ENCODE measurements at regions not wholly inside any gene's neighbourhood (a gene's known extent, or its start where the extent isn't known, plus 50 kb on each side); places are given as distances from the start of the nearest gene placed in this dataset.
"Not testable (repeated sequence)": the region's sequence is repeated elsewhere in the genome, so short reads cannot be mapped to it uniquely, and the experiment has no call there.

DNA sequence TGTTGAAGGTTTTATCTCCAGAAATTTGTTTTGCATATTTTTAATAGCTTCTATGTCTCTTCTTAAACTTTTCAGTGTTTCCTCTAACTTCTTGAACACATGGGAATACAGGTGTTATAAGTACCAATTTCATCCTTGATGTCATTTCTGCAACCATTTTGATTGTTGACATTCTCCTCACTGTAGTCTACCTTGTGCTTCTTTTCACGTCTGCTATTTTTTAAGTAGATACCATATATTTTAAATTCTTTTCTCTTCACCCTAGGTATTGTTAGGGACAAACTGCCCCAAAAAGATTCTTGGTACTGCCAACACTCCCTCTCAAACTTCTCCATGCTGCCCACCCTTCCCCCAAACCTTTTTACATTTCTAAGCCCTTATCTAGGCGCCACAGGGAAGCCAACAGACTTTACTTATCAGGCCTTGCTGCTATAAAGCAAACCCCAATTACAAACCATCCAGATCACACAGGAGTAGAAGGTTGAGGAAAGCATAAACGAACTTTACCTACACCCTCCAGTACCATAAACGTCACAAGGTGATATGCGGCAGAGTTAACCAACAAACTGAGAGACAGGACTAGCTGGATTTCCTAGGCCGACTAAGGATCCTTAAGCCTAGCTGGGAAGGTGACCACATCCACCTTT lies 1165.3 kb downstream of the TAF11L14 start:
- H3K4me1 Mint-ChIP-seq (ENCODE audit: low read depth, unreplicated experiment): no peaks in the 10 kb centered on the region
- BruUV-seq (replicated peaks): no TSS peak
- CTCF ChIA-PET: no interaction called here

DNA sequence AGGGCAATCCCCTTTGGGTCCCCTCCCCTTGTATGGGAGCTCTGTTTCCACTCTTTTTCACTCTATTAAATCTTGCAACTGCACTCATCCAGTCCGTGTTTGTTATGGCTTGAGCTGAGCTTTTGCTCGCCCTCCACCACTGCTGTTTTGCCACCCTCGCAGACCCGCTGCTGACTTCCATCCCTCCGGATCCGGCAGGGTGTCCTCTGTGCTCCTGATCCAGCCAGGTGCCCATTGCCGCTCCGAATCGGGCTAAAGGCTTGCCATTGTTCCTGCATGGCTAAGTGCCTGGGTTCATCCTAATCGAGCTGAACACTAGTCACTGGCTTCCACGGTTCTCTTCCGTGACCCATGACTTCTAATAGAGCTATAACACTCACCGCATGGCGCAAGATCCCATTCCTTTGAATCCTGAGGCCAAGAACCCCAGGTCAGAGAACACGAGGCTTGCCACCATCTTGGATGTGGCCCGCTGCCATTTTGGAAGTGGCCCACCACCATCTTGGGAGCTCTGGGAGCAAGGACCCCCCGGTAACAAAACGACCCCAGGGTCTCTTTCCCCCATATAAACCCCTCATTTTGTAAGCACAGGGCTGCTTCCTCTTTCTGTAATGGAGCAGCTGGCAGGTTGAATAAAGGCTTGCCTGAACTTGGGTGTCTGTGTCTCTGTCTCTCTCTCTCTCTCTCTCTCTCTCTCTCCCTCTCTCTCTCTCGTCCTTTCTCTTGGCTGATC lies 1166.2 kb downstream of the TAF11L14 start:
- no peaks in the 10 kb centered on the region for H3K27me3 ChIP-seq (replicated peaks; ENCODE audit: control insufficient read depth, insufficient read depth, low read length)

More for the DNA sequence above, 1165.3 kb downstream of the TAF11L14 start:
- Histone ChIP-seq H3K27me3 (replicated peaks; ENCODE audit: control insufficient read depth, insufficient read depth, low read length) (no peaks in the 10 kb centered on the region), H3K9me3 (no peaks in the 10 kb centered on the region), H3K4me3 (ENCODE audit: low read depth, low read length) (no peak overlapping the region), H3K36me3 (ENCODE audit: control insufficient read depth, insufficient read depth, low read length) (no peaks in the 10 kb centered on the region), H3K4me1 (no peaks in the 10 kb centered on the region)
- peaks cover 11% of the 10 kb centered on the region for H3K9me3 Mint-ChIP-seq (ENCODE audit: unreplicated experiment)
- peaks cover 4% of the 10 kb centered on the region for H3K27me3 Mint-ChIP-seq (ENCODE audit: insufficient read depth, unreplicated experiment)
- DNase-seq: no peak
- no peak overlapping the region for H3K27ac Mint-ChIP-seq (ENCODE audit: unreplicated experiment)
- H3K4me3 Mint-ChIP-seq (ENCODE audit: unreplicated experiment): no peak overlapping the region
- intact Hi-C loops (cut with micrococcal nuclease; ENCODE audit: unreplicated experiment): no loop called here
- POLR2A ChIA-PET: no interaction called here
- no peaks in the 10 kb centered on the region for H3K36me3 Mint-ChIP-seq (ENCODE audit: insufficient read depth, unreplicated experiment)
- TF ChIP-seq, protein P1, sequence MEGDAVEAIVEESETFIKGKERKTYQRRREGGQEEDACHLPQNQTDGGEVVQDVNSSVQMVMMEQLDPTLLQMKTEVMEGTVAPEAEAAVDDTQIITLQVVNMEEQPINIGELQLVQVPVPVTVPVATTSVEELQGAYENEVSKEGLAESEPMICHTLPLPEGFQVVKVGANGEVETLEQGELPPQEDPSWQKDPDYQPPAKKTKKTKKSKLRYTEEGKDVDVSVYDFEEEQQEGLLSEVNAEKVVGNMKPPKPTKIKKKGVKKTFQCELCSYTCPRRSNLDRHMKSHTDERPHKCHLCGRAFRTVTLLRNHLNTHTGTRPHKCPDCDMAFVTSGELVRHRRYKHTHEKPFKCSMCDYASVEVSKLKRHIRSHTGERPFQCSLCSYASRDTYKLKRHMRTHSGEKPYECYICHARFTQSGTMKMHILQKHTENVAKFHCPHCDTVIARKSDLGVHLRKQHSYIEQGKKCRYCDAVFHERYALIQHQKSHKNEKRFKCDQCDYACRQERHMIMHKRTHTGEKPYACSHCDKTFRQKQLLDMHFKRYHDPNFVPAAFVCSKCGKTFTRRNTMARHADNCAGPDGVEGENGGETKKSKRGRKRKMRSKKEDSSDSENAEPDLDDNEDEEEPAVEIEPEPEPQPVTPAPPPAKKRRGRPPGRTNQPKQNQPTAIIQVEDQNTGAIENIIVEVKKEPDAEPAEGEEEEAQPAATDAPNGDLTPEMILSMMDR (IDR thresholded peaks at IDR 0.05; ENCODE audit: insufficient read depth in 1 of 2, low read depth in 1 of 2, low read length in 1 of 2, severe bottlenecking in 1 of 2, unreplicated experiment in 1 of 2): no peak

DNA sequence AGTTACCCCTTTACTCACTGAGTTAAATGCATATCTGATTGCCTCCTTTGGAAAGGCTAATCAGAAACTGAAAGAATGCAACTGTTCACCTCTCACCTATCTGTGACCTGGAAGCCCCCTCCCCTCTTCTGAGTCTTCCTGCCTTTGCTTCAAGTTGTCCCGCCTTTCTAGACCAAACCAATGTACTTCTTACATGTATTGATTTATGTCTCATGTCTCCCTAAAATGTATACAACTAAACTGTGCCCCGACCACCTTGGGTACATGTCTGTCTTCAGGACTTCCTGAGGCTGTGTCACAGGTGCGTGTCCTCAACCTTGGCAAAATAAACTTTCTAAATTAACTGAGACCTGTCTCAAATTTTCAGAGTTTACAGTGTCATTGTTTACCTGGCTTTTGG lies 1167.2 kb downstream of the TAF11L14 start:
- H3K36me3 ChIP-seq (ENCODE audit: control insufficient read depth, insufficient read depth, low read length); H3K36me3 Mint-ChIP-seq (ENCODE audit: insufficient read depth, unreplicated experiment); H3K9me3 ChIP-seq; H3K27ac Mint-ChIP-seq (ENCODE audit: unreplicated experiment); DNase-seq; H3K4me1 ChIP-seq; H3K27me3 ChIP-seq (replicated peaks; ENCODE audit: control insufficient read depth, insufficient read depth, low read length); H3K27me3 Mint-ChIP-seq (ENCODE audit: insufficient read depth, unreplicated experiment); H3K4me3 ChIP-seq (ENCODE audit: low read depth, low read length); intact Hi-C loops (cut with micrococcal nuclease; ENCODE audit: unreplicated experiment); POLR2A ChIA-PET; BruUV-seq (replicated peaks); CTCF ChIA-PET; H3K4me3 Mint-ChIP-seq (ENCODE audit: unreplicated experiment); H3K4me1 Mint-ChIP-seq (ENCODE audit: low read depth, unreplicated experiment): not testable (repeated sequence)
- H3K9me3 Mint-ChIP-seq (ENCODE audit: unreplicated experiment): peaks cover 11% of the 10 kb centered on the region

More for the DNA sequence above, 1166.2 kb downstream of the TAF11L14 start:
- no peak for DNase-seq
- intact Hi-C loops (cut with micrococcal nuclease; ENCODE audit: unreplicated experiment): no loop called here
- peaks cover 11% of the 10 kb centered on the region for H3K9me3 Mint-ChIP-seq (ENCODE audit: unreplicated experiment)
- Histone ChIP-seq H3K36me3 (ENCODE audit: control insufficient read depth, insufficient read depth, low read length) (no peaks in the 10 kb centered on the region), H3K9me3 (no peaks in the 10 kb centered on the region), H3K4me3 (ENCODE audit: low read depth, low read length) (no peak overlapping the region), H3K4me1 (no peaks in the 10 kb centered on the region)
- no peaks in the 10 kb centered on the region for H3K4me1 Mint-ChIP-seq (ENCODE audit: low read depth, unreplicated experiment)
- CTCF ChIA-PET: interaction anchor here (0.6 kb wide), 1 partner anchor 934 kb away, joined by 4 read pairs; no protein-coding TSS in a partner anchor
- POLR2A ChIA-PET: no interaction called here
- no peaks in the 10 kb centered on the region for H3K36me3 Mint-ChIP-seq (ENCODE audit: insufficient read depth, unreplicated experiment)
- no peak overlapping the region for H3K4me3 Mint-ChIP-seq (ENCODE audit: unreplicated experiment)
- H3K27me3 Mint-ChIP-seq (ENCODE audit: insufficient read depth, unreplicated experiment): peaks cover 4% of the 10 kb centered on the region
- H3K27ac Mint-ChIP-seq (ENCODE audit: unreplicated experiment): no peak overlapping the region
- TF ChIP-seq, protein P1 (IDR thresholded peaks at IDR 0.05; ENCODE audit: insufficient read depth in 1 of 2, low read depth in 1 of 2, low read length in 1 of 2, severe bottlenecking in 1 of 2, unreplicated experiment in 1 of 2): no peak
- no TSS peak for BruUV-seq (replicated peaks)
